Mesodermal cell (in vitro differentiated cells): ENCODE measurements at regions not wholly inside any gene's neighbourhood (a gene's known extent, or its start where the extent isn't known, plus 50 kb on each side); places are given as distances from the start of the nearest gene placed in this dataset.

Experiments
- H3K27ac ChIP-seq: 2 replicates; pipeline ENCODE4 v1.7.0; 2013; ENCODE audit warnings: mild to moderate bottlenecking, low read depth, low read length, moderate library complexity; ENCODE audit not compliant: severe bottlenecking
- H3K36me3 ChIP-seq: 2 replicates; pipeline ENCODE4 v1.7.1; 2013; ENCODE audit warnings: mild to moderate bottlenecking, low read length, moderate library complexity; ENCODE audit not compliant: control insufficient read depth, insufficient read depth
- H3K4me1 ChIP-seq: one replicate; pipeline ENCODE4 v1.7.1; 2013; ENCODE audit warnings: mild to moderate bottlenecking, low read length; ENCODE audit not compliant: insufficient read depth, control insufficient read depth, poor library complexity, severe bottlenecking
- H3K4me3 ChIP-seq: 2 replicates; pipeline ENCODE4 v1.7.0; 2013; ENCODE audit warnings: low read length, control low read depth, mild to moderate bottlenecking; ENCODE audit not compliant: insufficient read depth, poor library complexity, severe bottlenecking; ENCODE audit errors: extremely low read depth
- H3K9me3 ChIP-seq: 2 replicates; pipeline ENCODE4 v1.7.1; 2013; ENCODE audit warnings: mild to moderate bottlenecking, low read length, moderate library complexity; ENCODE audit not compliant: control insufficient read depth
- WGBS, 2 experiments: methylation state at CpG; one replicate each; pipeline ENCODE4 v1.1.5; 2013; ENCODE audit warnings: missing lambda C conversion rate in 2 of 2; ENCODE audit not compliant: insufficient coverage in 2 of 2; 5-methylcytosine and 5-hydroxymethylcytosine counted together

DNA sequence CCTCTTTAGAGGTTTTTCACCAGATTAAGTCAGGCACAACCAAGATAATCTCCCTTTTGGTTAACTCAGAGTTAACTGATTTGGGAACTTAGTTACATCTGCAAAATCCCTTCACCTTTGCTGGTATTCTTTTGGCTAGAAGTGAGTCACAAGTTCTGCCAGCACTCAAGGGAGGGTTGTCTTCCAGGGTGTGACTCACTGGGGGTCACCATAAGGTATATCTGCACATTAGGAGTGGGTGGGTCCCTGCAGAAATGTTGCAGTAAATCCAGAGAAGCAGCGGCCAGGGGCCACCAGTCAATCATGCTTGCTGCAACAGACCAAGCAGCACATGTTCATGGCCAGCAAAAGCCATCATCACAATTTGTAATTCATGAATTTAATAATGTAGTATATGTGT, 59.8 kb upstream of the MAML3 start:
- no peaks in the 10 kb centered on the region for H3K36me3 ChIP-seq
- WGBS, 2 experiments: no CpG with 5 or more reads among the region's 1 CpG
- H3K27ac ChIP-seq: no peak overlapping the region
- no peak overlapping the region for H3K4me3 ChIP-seq
- H3K9me3 ChIP-seq: no peaks in the 10 kb centered on the region
- H3K4me1 ChIP-seq: peaks cover 7% of the 10 kb centered on the region

DNA sequence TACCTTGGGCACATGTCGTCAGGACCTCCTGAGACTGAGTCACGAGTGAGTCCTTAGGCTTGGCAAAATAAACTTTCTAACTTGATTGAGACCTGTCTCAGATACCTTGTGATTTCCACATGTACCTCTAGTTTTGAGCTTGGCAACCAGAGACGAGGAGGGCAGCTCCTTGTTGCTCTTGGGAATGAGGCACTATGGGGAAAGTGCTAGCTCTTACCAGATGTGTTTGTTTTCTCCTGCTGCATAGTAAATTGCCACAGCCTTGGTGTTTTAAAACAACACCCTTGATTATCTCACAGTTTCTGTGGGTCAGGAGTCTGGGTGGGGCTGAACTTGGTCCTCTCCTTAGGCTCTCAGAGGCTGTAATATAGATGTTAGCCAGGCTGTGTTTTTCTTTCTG, 59.1 kb upstream of the MAML3 start:
- H3K9me3 ChIP-seq: no peaks in the 10 kb centered on the region
- H3K4me1 ChIP-seq: peaks cover 7% of the 10 kb centered on the region
- WGBS, 2 experiments: 75 to 81% methylated on average over 2 to 3 of the region's 3 CpGs
- H3K27ac ChIP-seq: no peak overlapping the region
- H3K4me3 ChIP-seq: no peak overlapping the region
- H3K36me3 ChIP-seq: no peaks in the 10 kb centered on the region

DNA sequence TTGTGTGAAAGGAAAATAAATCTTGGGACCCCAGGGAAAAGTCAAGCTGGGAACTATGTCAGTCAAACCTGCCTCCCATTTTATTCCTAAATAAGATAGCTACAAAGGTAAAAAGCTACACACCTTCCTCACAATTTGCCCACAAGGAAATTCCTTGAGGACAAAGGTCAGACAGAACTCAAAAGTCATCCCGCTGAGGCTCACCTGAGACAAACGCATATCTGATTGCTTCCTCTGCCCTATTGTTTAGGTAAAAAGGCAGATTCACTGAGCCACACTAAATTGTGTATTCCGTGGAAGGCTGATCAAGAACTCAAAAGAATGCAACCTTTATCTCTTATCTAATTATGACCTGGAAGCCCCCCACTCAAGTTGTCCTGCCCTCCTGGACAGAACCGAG, 58.7 kb upstream of the MAML3 start:
- no peaks in the 10 kb centered on the region for H3K36me3 ChIP-seq
- H3K27ac ChIP-seq: no peak overlapping the region
- H3K4me1 ChIP-seq: peaks cover 7% of the 10 kb centered on the region
- H3K4me3 ChIP-seq: no peak overlapping the region
- no peaks in the 10 kb centered on the region for H3K9me3 ChIP-seq
- 71 to 84% methylated on average over 4 of the region's 4 CpGs for WGBS, 2 experiments

DNA sequence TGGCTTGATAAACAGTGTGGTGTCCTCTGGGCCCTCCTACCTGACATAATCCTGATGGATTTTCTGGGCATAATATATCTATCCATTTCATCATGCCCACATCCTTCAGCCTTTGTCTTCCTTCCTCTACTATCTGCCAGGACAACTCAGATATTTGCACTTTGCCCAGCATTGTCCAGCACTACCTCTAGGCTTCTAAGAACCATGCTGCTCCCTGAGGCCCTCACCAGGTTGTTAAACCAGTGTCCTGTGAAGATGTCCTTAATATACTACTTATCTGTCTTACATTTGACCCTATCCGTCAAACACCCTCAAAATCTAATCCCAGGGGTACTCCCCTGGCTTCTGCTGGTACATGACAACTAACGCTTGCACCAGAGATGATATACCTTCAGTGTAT, 58.2 kb upstream of the MAML3 start:
- Histone ChIP-seq H3K27ac (no peak overlapping the region), H3K4me1 (peaks cover 7% of the 10 kb centered on the region), H3K9me3 (no peaks in the 10 kb centered on the region), H3K4me3 (no peak overlapping the region), H3K36me3 (no peaks in the 10 kb centered on the region)
- 89 to 96% methylated on average over 2 of the region's 2 CpGs for WGBS, 2 experiments

DNA sequence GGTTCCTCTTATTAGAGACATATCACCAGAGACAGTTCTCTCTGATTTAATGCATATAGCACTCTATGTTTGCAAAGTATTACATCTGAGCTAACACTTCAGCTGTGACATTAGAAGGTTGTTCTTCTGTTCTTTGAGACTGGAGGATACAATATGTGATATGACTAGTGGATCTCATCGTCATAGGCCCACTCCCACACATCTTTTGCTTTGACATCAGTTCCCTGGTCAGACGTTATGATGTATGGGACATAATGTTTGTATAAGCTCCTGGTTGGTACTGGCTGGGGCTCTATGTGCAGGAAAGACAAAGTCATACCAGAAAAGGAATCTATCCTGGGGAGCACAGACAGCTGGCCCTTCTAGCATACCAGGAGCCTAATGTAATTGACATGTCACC, 57.7 kb upstream of the MAML3 start:
- no CpG with 5 or more reads among the region's 2 CpGs for WGBS, 2 experiments
- no peak overlapping the region for H3K27ac ChIP-seq

DNA sequence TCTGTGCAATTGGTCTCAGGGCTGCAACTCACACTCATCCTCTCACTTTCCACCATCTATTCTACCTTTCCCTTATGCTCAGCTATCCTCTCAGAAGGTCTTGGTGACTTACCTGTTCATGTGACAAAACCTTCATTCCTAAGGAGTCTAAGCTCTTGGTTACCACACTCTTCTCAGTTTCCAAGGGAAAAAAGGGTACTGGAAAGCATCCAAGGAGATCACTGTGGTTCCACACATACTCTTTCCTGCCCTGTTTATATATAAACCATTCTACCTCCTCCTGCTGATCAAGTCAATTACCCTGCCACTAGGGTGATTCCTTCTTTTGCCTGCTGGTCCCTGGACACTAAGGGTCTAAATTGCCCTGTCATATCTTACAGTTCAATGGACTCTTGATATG, 57.2 kb upstream of the MAML3 start:
- Histone ChIP-seq H3K36me3 (no peaks in the 10 kb centered on the region), H3K9me3 (no peaks in the 10 kb centered on the region), H3K27ac (no peak overlapping the region), H3K4me1 (peaks cover 7% of the 10 kb centered on the region), H3K4me3 (no peak overlapping the region)

More for the DNA sequence above, 57.7 kb upstream of the MAML3 start:
- Histone ChIP-seq H3K36me3 (no peaks in the 10 kb centered on the region), H3K4me1 (peaks cover 7% of the 10 kb centered on the region), H3K9me3 (no peaks in the 10 kb centered on the region), H3K4me3 (no peak overlapping the region)

- no CpG with 5 or more reads among the region's 1 CpG for WGBS, 2 experiments
- H3K27ac ChIP-seq: no peak overlapping the region
- no peak overlapping the region for H3K4me3 ChIP-seq
- no peaks in the 10 kb centered on the region for H3K9me3 ChIP-seq
- peaks cover 7% of the 10 kb centered on the region for H3K4me1 ChIP-seq
- no peaks in the 10 kb centered on the region for H3K36me3 ChIP-seq
These were observed 54.9 kb upstream of the MAML3 start for GRCh38 chr4:140208921-140209320.
